C4-2B (cell line): ENCODE measurements at regions not wholly inside any gene's neighbourhood (a gene's known extent, or its start where the extent isn't known, plus 50 kb on each side); places are given as distances from the start of the nearest gene placed in this dataset.

Source experiments
- H3K27ac ChIP-seq: fragments of 450-650 bp; 2 replicates; pipeline ENCODE4 v1.5.1; 2017
- CTCF ChIP-seq: fragments of 450-650 bp; conservative IDR thresholded peaks from 2 replicates; pipeline ENCODE4 v1.5.1; 2017; ENCODE audit warnings: mild to moderate bottlenecking
- ZFX ChIP-seq: fragments of 450-650 bp; IDR thresholded peaks from 2 replicates; pipeline ENCODE4 v1.6.1; 2017

GRCh38 chr1:194181845-194182244 is 995.4 kb upstream of the B3GALT2 start:
- no peak overlapping the region for H3K27ac ChIP-seq
- TF ChIP-seq CTCF: no peak
- no peak for TF ChIP-seq ZFX

GRCh38 chr1:194176212-194176611 is 989.8 kb upstream of the B3GALT2 start:
- H3K27ac ChIP-seq: no peak overlapping the region
- TF ChIP-seq ZFX (no peak), CTCF (no peak)

GRCh38 chr1:194175251-194175650 is 988.8 kb upstream of the B3GALT2 start:
- H3K27ac ChIP-seq: no peak overlapping the region
- TF ChIP-seq ZFX: no peak
- no peak for TF ChIP-seq CTCF

- no peak for TF ChIP-seq CTCF
- TF ChIP-seq ZFX: no peak
- no peak overlapping the region for H3K27ac ChIP-seq
Observed at GRCh38 chr1:194174528-194174927, 988.1 kb upstream of the B3GALT2 start.

- TF ChIP-seq CTCF: no peak
- TF ChIP-seq ZFX: no peak
- H3K27ac ChIP-seq: no peak overlapping the region
Observed at GRCh38 chr1:194171596-194171995, 985.2 kb upstream of the B3GALT2 start.

- TF ChIP-seq ZFX (no peak), CTCF (no peak)
- no peak overlapping the region for H3K27ac ChIP-seq
Observed at GRCh38 chr1:194167956-194168640, 981.7 kb upstream of the B3GALT2 start.

GRCh38 chr1:194164755-194165154 is 978.3 kb upstream of the B3GALT2 start:
- H3K27ac ChIP-seq: no peak overlapping the region
- no peak for TF ChIP-seq ZFX
- TF ChIP-seq CTCF: no peak
